ENCODE measurements at regions not wholly inside any gene's neighbourhood (a gene's known extent, or its start where the extent isn't known, plus 50 kb on each side); places are given as distances from the start of the nearest gene placed in this dataset.

GRCh38 chr21:22691658-22692057, 1693.4 kb downstream of the NCAM2 start:
- Histone ChIP-seq H3K4me3 (ENCODE audit: insufficient read depth, low read length, poor library complexity, severe bottlenecking) (no peak overlapping the region), H3K9me3 (ENCODE audit: insufficient read depth, low read length) (no peaks in the 10 kb centered on the region; the same call in 1 of the 2 replicates), H3K36me3 (ENCODE audit: low read length) (no peaks in the 10 kb centered on the region), H3K9ac (ENCODE audit: low read length) (no peak overlapping the region), H3K27me3 (ENCODE audit: low read length) (no peaks in the 10 kb centered on the region), H3F3A (ENCODE audit: insufficient read depth) (no peaks in the 10 kb centered on the region), H3K9me2 (replicated peaks; ENCODE audit: insufficient read depth, low read length) (no peaks in the 10 kb centered on the region), H3K79me2 (ENCODE audit: insufficient read depth, low read length) (no peaks in the 10 kb centered on the region), H3K4me2 (ENCODE audit: low read depth, low read length, poor library complexity, severe bottlenecking) (no peak overlapping the region), H4K20me1 (ENCODE audit: low read depth, low read length) (no peaks in the 10 kb centered on the region), H3K27ac (ENCODE audit: low read depth, low read length) (no peak overlapping the region), H2AFZ (ENCODE audit: low read depth, low read length, severe bottlenecking) (no peak overlapping the region)
- no peak for TF ChIP-seq CTCF (IDR thresholded peaks at IDR 0.05; ENCODE audit: insufficient read depth, low read length, poor library complexity, severe bottlenecking)
- TF ChIP-seq EZH2phosphoT487 (conservative IDR thresholded peaks at IDR 0.05; ENCODE audit: low read length), result no peak

- H4K20me1 ChIP-seq (ENCODE audit: low read depth, low read length), result no peaks in the 10 kb centered on the region
- H3K27ac ChIP-seq (ENCODE audit: low read depth, low read length), result no peak overlapping the region
- H3K36me3 ChIP-seq (ENCODE audit: low read length), result no peaks in the 10 kb centered on the region
- no peak overlapping the region for H3K9ac ChIP-seq (ENCODE audit: low read length)
- no peaks in the 10 kb centered on the region; the same call in 1 of the 2 replicates for H3K9me3 ChIP-seq (ENCODE audit: insufficient read depth, low read length)
- no peak overlapping the region for H3K4me3 ChIP-seq (ENCODE audit: insufficient read depth, low read length, poor library complexity, severe bottlenecking)
- no peaks in the 10 kb centered on the region for H3K79me2 ChIP-seq (ENCODE audit: insufficient read depth, low read length)
- H3F3A ChIP-seq (ENCODE audit: insufficient read depth), result no peaks in the 10 kb centered on the region
- H2AFZ ChIP-seq (ENCODE audit: low read depth, low read length, severe bottlenecking), result peak overlapping the region; percentile 29
- no peak overlapping the region for H3K4me2 ChIP-seq (ENCODE audit: low read depth, low read length, poor library complexity, severe bottlenecking)
- no peaks in the 10 kb centered on the region for H3K9me2 ChIP-seq (replicated peaks; ENCODE audit: insufficient read depth, low read length)
- no peaks in the 10 kb centered on the region for H3K27me3 ChIP-seq (ENCODE audit: low read length)
- TF ChIP-seq CTCF (IDR thresholded peaks at IDR 0.05; ENCODE audit: insufficient read depth, low read length, poor library complexity, severe bottlenecking), result no peak
- no peak for TF ChIP-seq EZH2phosphoT487 (conservative IDR thresholded peaks at IDR 0.05; ENCODE audit: low read length)
Observed at GRCh38 chr21:22703521-22703920, 1705.3 kb downstream of the NCAM2 start.

GRCh38 chr21:22710721-22711120, 1712.5 kb downstream of the NCAM2 start:
- no peaks in the 10 kb centered on the region for H3K27me3 ChIP-seq (ENCODE audit: low read length)
- no peaks in the 10 kb centered on the region for H3K79me2 ChIP-seq (ENCODE audit: insufficient read depth, low read length)
- H3K4me2 ChIP-seq (ENCODE audit: low read depth, low read length, poor library complexity, severe bottlenecking), result no peak overlapping the region
- no peaks in the 10 kb centered on the region for H4K20me1 ChIP-seq (ENCODE audit: low read depth, low read length)
- H3K36me3 ChIP-seq (ENCODE audit: low read length), result no peaks in the 10 kb centered on the region
- no peaks in the 10 kb centered on the region for H3K9me2 ChIP-seq (replicated peaks; ENCODE audit: insufficient read depth, low read length)
- H3K9me3 ChIP-seq (ENCODE audit: insufficient read depth, low read length), result no peaks in the 10 kb centered on the region; the same call in 1 of the 2 replicates
- H3K9ac ChIP-seq (ENCODE audit: low read length), result no peak overlapping the region
- H2AFZ ChIP-seq (ENCODE audit: low read depth, low read length, severe bottlenecking), result peak overlapping the region; percentile 84
- H3K4me3 ChIP-seq (ENCODE audit: insufficient read depth, low read length, poor library complexity, severe bottlenecking), result no peak overlapping the region
- no peak overlapping the region for H3K27ac ChIP-seq (ENCODE audit: low read depth, low read length)
- TF ChIP-seq EZH2phosphoT487 (conservative IDR thresholded peaks at IDR 0.05; ENCODE audit: low read length) (no peak), CTCF (IDR thresholded peaks at IDR 0.05; ENCODE audit: insufficient read depth, low read length, poor library complexity, severe bottlenecking) (no peak)
- H3F3A ChIP-seq (ENCODE audit: insufficient read depth), result no peaks in the 10 kb centered on the region
